Testis (tissue), 2 donors: ENCODE measurements at regions not wholly inside any gene's neighbourhood (a gene's known extent, or its start where the extent isn't known, plus 50 kb on each side); places are given as distances from the start of the nearest gene placed in this dataset.

Experiments
- CTCF ChIP-seq, 3 experiments: fragments of 450-650 bp in 2 of 3; fragments of 200-600 bp in 1 of 3; sonication (generic) in 1 of 3; IDR thresholded peaks; one replicate each; pipeline ENCODE4 v1.5.1; 2016 to 2019; ENCODE audit warnings: antibody characterized with exemption in 3 of 3, mild to moderate bottlenecking in 2 of 3, moderate library complexity in 1 of 3
- POLR2A ChIP-seq: fragments of 450-650 bp; IDR thresholded peaks from one replicate; pipeline ENCODE4 v1.6.1; 2017; ENCODE audit warnings: antibody characterized with exemption, mild to moderate bottlenecking, moderate library complexity

GRCh38 chr2:33671198-33671597 is 72.1 kb upstream of the FAM98A start:
- TF ChIP-seq CTCF (IDR thresholded peaks at IDR 0.05) (no peak), POLR2A (no peak)
